SU-DHL-6 (cell line): ENCODE measurements at regions not wholly inside any gene's neighbourhood (a gene's known extent, or its start where the extent isn't known, plus 50 kb on each side); places are given as distances from the start of the nearest gene placed in this dataset.
"Not testable (repeated sequence)": the region's sequence is repeated elsewhere in the genome, so short reads cannot be mapped to it uniquely, and the experiment has no call there.

Source experiments
- H2AFZ ChIP-seq: fragments of 200-600 bp; sonication (generic); 2 replicates; pipeline ENCODE4 v1.6.1; 2014; ENCODE audit warnings: low read depth, mild to moderate bottlenecking, moderate library complexity, mixed read lengths, antibody characterized with exemption, low read length; ENCODE audit not compliant: severe bottlenecking
- H3F3A ChIP-seq: fragments of 200-600 bp; shearing (Covaris generic); 2 replicates; pipeline ENCODE4 v1.6.0; 2016; ENCODE audit warnings: antibody characterized with exemption, mild to moderate bottlenecking; ENCODE audit not compliant: insufficient read depth
- H3K27ac ChIP-seq: fragments of 200-600 bp; sonication (generic); 2 replicates; pipeline ENCODE4 v1.5.1; 2016; ENCODE audit warnings: low read depth, mild to moderate bottlenecking, low read length, moderate library complexity, mixed read lengths
- H3K27me3 ChIP-seq: fragments of 200-600 bp; sonication (generic), shearing (Covaris generic); 2 replicates; pipeline ENCODE4 v1.6.0; 2014; ENCODE audit warnings: mild to moderate bottlenecking, low read length
- H3K36me3 ChIP-seq: fragments of 200-600 bp; sonication (generic); 2 replicates; pipeline ENCODE4 v1.6.1; 2014; ENCODE audit warnings: mild to moderate bottlenecking, low read length, mixed read lengths
- H3K4me2 ChIP-seq: fragments of 300-600, 200-600 bp; shearing (Covaris generic), sonication (generic); 2 replicates; pipeline ENCODE4 v1.6.0; 2014; ENCODE audit warnings: low read length, low read depth, mild to moderate bottlenecking; ENCODE audit not compliant: poor library complexity, severe bottlenecking
- H3K4me3 ChIP-seq: fragments of 200-600 bp; sonication (generic); 2 replicates; pipeline ENCODE4 v1.5.1; 2014; ENCODE audit warnings: antibody characterized with exemption, low read length, mild to moderate bottlenecking, mixed read lengths; ENCODE audit not compliant: insufficient read depth, poor library complexity, severe bottlenecking
- H3K79me2 ChIP-seq: fragments of 200-600 bp; sonication (generic); 2 replicates; pipeline ENCODE4 v1.6.1; 2014; ENCODE audit warnings: mild to moderate bottlenecking, low read length, moderate library complexity; ENCODE audit not compliant: insufficient read depth
- H3K9ac ChIP-seq: fragments of 200-600 bp; sonication (generic); 2 replicates; pipeline ENCODE4 v1.7.0; 2014; ENCODE audit warnings: mild to moderate bottlenecking, low read length
- H3K9me2 ChIP-seq: fragments of 200-600 bp; sonication (generic); replicated peaks from 2 replicates; pipeline ENCODE4 v1.6.1; 2014; ENCODE audit warnings: low read length; ENCODE audit not compliant: insufficient read depth
- H3K9me3 ChIP-seq: fragments of 200-600 bp; sonication (generic); 2 replicates; pipeline ENCODE4 v1.6.1; 2014; ENCODE audit warnings: low read length, mixed read lengths; ENCODE audit not compliant: insufficient read depth
- H4K20me1 ChIP-seq: fragments of 200-600 bp; sonication (generic); 2 replicates; pipeline ENCODE4 v1.6.1; 2014; ENCODE audit warnings: low read depth, mild to moderate bottlenecking, antibody characterized with exemption, low read length, moderate library complexity, mixed read lengths
- CTCF ChIP-seq: fragments of 200-600 bp; sonication (generic); IDR thresholded peaks from one replicate; pipeline ENCODE4 v1.5.1; 2017; ENCODE audit warnings: antibody characterized with exemption, mild to moderate bottlenecking, low read length, moderate library complexity; ENCODE audit not compliant: insufficient read depth, poor library complexity, severe bottlenecking
- EZH2phosphoT487 ChIP-seq: fragments of 200-600 bp; sonication (generic), shearing (Covaris generic); conservative IDR thresholded peaks from 2 replicates; pipeline ENCODE4 v1.6.1; 2018; ENCODE audit warnings: mild to moderate bottlenecking, antibody characterized with exemption, low read length, moderate library complexity, mixed read lengths

GRCh38 chr17:34024806-34025551 is 230.1 kb upstream of the CCL2 start:
- no peaks in the 10 kb centered on the region for H3F3A ChIP-seq
- H3K36me3 ChIP-seq = no peaks in the 10 kb centered on the region
- no peaks in the 10 kb centered on the region for H3K9me2 ChIP-seq
- no peak overlapping the region for H3K4me3 ChIP-seq
- no peak overlapping the region for H3K9ac ChIP-seq
- H3K79me2 ChIP-seq = no peaks in the 10 kb centered on the region
- no peak overlapping the region for H2AFZ ChIP-seq
- no peaks in the 10 kb centered on the region for H3K27me3 ChIP-seq
- TF ChIP-seq EZH2phosphoT487 = no peak
- TF ChIP-seq CTCF = no peak
- no peak overlapping the region for H3K4me2 ChIP-seq
- H4K20me1 ChIP-seq = no peaks in the 10 kb centered on the region
- H3K9me3 ChIP-seq = no peaks in the 10 kb centered on the region
- H3K27ac ChIP-seq = no peak overlapping the region

GRCh38 chr17:34030601-34031000 is 224.5 kb upstream of the CCL2 start:
- not testable (repeated sequence) for H3K36me3 ChIP-seq

GRCh38 chr17:34032305-34032704 is 222.8 kb upstream of the CCL2 start:
- not testable (repeated sequence) for H3K4me2 ChIP-seq, H3K9ac ChIP-seq, H3K9me3 ChIP-seq, H3K36me3 ChIP-seq, H3K27ac ChIP-seq, H3K9me2 ChIP-seq, H3F3A ChIP-seq, H4K20me1 ChIP-seq, H3K79me2 ChIP-seq, H3K27me3 ChIP-seq, H2AFZ ChIP-seq, H3K4me3 ChIP-seq

More at GRCh38 chr17:34030601-34031000, 224.5 kb upstream of the CCL2 start:
- H3K9ac ChIP-seq, H3K9me3 ChIP-seq, H3K9me2 ChIP-seq, H4K20me1 ChIP-seq, H3F3A ChIP-seq, H2AFZ ChIP-seq, H3K4me2 ChIP-seq, H3K79me2 ChIP-seq, H3K27me3 ChIP-seq, H3K27ac ChIP-seq, H3K4me3 ChIP-seq: not testable (repeated sequence)

- not testable (repeated sequence) for H3K27me3 ChIP-seq, H3K9me3 ChIP-seq, H3K4me3 ChIP-seq, H3K36me3 ChIP-seq, H4K20me1 ChIP-seq, H2AFZ ChIP-seq, H3F3A ChIP-seq, H3K4me2 ChIP-seq, H3K9me2 ChIP-seq, H3K79me2 ChIP-seq, H3K27ac ChIP-seq, H3K9ac ChIP-seq
These were observed 216.3 kb upstream of the CCL2 start for GRCh38 chr17:34038786-34039185.

- not testable (repeated sequence) for H3K4me2 ChIP-seq
These were observed 215.9 kb upstream of the CCL2 start for GRCh38 chr17:34039213-34039612.

GRCh38 chr17:34039759-34040555 is 215.1 kb upstream of the CCL2 start:
- not testable (repeated sequence) for H3K4me3 ChIP-seq, H3K9ac ChIP-seq, H3K4me2 ChIP-seq

More at GRCh38 chr17:34039213-34039612, 215.9 kb upstream of the CCL2 start:
- H3K9me2 ChIP-seq, H2AFZ ChIP-seq, H3K36me3 ChIP-seq, H3K9ac ChIP-seq, H3F3A ChIP-seq, H3K9me3 ChIP-seq, H3K79me2 ChIP-seq, H3K27ac ChIP-seq, H3K4me3 ChIP-seq, H4K20me1 ChIP-seq, H3K27me3 ChIP-seq: not testable (repeated sequence)

More at GRCh38 chr17:34039759-34040555, 215.1 kb upstream of the CCL2 start:
- not testable (repeated sequence) for H3K27ac ChIP-seq, H3K9me3 ChIP-seq, H4K20me1 ChIP-seq, H3K27me3 ChIP-seq, H3K9me2 ChIP-seq, H3F3A ChIP-seq, H2AFZ ChIP-seq, H3K36me3 ChIP-seq, H3K79me2 ChIP-seq
